ENCODE measurements at regions not wholly inside any gene's neighbourhood (a gene's known extent, or its start where the extent isn't known, plus 50 kb on each side); places are given as distances from the start of the nearest gene placed in this dataset.

- TF ChIP-seq ZBTB21 (tag by site-specific recombination; IDR thresholded peaks at IDR 0.05): no peak
- TF ChIP-seq, protein P1, sequence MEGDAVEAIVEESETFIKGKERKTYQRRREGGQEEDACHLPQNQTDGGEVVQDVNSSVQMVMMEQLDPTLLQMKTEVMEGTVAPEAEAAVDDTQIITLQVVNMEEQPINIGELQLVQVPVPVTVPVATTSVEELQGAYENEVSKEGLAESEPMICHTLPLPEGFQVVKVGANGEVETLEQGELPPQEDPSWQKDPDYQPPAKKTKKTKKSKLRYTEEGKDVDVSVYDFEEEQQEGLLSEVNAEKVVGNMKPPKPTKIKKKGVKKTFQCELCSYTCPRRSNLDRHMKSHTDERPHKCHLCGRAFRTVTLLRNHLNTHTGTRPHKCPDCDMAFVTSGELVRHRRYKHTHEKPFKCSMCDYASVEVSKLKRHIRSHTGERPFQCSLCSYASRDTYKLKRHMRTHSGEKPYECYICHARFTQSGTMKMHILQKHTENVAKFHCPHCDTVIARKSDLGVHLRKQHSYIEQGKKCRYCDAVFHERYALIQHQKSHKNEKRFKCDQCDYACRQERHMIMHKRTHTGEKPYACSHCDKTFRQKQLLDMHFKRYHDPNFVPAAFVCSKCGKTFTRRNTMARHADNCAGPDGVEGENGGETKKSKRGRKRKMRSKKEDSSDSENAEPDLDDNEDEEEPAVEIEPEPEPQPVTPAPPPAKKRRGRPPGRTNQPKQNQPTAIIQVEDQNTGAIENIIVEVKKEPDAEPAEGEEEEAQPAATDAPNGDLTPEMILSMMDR (tag by site-specific recombination; IDR thresholded peaks at IDR 0.05): no peak
- no peak for TF ChIP-seq ZNF549 (tag by site-specific recombination; IDR thresholded peaks at IDR 0.05)
- no peak for TF ChIP-seq KLF16 (tag by site-specific recombination; IDR thresholded peaks at IDR 0.05)
- TF ChIP-seq, protein P2, sequence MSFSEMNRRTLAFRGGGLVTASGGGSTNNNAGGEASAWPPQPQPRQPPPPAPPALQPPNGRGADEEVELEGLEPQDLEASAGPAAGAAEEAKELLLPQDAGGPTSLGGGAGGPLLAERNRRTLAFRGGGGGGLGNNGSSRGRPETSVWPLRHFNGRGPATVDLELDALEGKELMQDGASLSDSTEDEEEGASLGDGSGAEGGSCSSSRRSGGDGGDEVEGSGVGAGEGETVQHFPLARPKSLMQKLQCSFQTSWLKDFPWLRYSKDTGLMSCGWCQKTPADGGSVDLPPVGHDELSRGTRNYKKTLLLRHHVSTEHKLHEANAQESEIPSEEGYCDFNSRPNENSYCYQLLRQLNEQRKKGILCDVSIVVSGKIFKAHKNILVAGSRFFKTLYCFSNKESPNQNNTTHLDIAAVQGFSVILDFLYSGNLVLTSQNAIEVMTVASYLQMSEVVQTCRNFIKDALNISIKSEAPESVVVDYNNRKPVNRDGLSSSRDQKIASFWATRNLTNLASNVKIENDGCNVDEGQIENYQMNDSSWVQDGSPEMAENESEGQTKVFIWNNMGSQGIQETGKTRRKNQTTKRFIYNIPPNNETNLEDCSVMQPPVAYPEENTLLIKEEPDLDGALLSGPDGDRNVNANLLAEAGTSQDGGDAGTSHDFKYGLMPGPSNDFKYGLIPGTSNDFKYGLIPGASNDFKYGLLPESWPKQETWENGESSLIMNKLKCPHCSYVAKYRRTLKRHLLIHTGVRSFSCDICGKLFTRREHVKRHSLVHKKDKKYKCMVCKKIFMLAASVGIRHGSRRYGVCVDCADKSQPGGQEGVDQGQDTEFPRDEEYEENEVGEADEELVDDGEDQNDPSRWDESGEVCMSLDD (tag by site-specific recombination; IDR thresholded peaks at IDR 0.05): no peak
- TF ChIP-seq ZNF558 (tag by site-specific recombination; IDR thresholded peaks at IDR 0.05): no peak
These were observed 66.4 kb upstream of the GDF10 start for GRCh38 chr10:47233631-47234030.

All from HEK293 (cell line).